Stomach (tissue), 4 donors: ENCODE measurements at regions not wholly inside any gene's neighbourhood (a gene's known extent, or its start where the extent isn't known, plus 50 kb on each side); places are given as distances from the start of the nearest gene placed in this dataset.

ENCODE experiments used
- EP300 ChIP-seq: sonication (generic); formaldehyde crosslinking; IDR thresholded peaks from one replicate; pipeline ENCODE4 v1.6.1; 2017; ENCODE audit warnings: antibody characterized with exemption
- TF ChIP-seq, protein P1 (sequence below), 7 experiments: fragments of 450-650 bp in 4 of 7; fragments of 200-600 bp in 3 of 7; sonication (generic) in 3 of 7; IDR thresholded peaks; one replicate each; pipeline ENCODE4 v1.5.1; 2016 to 2019; ENCODE audit warnings: antibody characterized with exemption in 7 of 7, control low read depth in 2 of 7, mild to moderate bottlenecking in 1 of 7

DNA sequence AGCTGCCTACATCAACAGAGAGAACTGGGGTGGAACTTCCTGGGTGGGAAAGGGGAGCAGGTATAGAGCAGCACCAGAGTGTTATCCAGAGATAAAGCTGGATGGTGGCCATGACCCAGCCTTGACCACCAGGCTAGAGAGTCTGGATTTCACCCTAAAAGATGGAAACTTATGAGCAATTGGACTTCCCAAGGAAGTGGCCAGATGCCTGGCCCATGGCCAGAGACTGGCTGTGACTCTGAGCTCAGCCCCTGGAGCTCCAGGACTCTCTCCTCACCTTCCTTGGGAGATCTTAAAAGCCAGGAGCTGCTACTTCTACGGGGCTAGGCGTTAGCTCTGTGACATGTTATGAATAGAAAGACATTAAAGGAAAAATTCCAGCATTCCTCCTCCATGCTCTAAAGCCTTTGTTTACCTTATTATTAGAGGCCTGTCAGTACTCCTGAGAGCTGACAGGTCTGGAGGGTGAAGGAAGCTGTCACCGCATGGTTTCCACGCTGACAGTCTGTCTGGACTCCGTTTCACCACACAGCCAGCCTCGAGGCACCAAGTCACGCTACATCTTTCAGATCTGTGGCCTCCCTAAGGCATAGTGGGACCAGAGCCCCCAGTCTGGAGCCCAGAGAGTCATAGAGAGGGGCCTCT is 260.0 kb upstream of the SIX2 start:
- TF ChIP-seq, protein P1, sequence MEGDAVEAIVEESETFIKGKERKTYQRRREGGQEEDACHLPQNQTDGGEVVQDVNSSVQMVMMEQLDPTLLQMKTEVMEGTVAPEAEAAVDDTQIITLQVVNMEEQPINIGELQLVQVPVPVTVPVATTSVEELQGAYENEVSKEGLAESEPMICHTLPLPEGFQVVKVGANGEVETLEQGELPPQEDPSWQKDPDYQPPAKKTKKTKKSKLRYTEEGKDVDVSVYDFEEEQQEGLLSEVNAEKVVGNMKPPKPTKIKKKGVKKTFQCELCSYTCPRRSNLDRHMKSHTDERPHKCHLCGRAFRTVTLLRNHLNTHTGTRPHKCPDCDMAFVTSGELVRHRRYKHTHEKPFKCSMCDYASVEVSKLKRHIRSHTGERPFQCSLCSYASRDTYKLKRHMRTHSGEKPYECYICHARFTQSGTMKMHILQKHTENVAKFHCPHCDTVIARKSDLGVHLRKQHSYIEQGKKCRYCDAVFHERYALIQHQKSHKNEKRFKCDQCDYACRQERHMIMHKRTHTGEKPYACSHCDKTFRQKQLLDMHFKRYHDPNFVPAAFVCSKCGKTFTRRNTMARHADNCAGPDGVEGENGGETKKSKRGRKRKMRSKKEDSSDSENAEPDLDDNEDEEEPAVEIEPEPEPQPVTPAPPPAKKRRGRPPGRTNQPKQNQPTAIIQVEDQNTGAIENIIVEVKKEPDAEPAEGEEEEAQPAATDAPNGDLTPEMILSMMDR (IDR thresholded peaks at IDR 0.05), result no peak
- TF ChIP-seq EP300, result no peak
